ENCODE measurements at regions not wholly inside any gene's neighbourhood (a gene's known extent, or its start where the extent isn't known, plus 50 kb on each side); places are given as distances from the start of the nearest gene placed in this dataset.
A peak's percentile ranks its signal among the peaks of the same experiment; 100 is the strongest.

- Histone ChIP-seq H3K9me3 (no peaks in the 10 kb centered on the region), H3K27ac (peak overlapping the region; percentile 21 to 81 (median 74)), H3K4me3 (no peak overlapping the region), H3K27me3 (no peaks in the 10 kb centered on the region), H3K4me1 (peaks cover 0 to 62% (median 10%) of the 10 kb centered on the region in 3 donors), H3K36me3 (no peaks in the 10 kb centered on the region)
- intact Hi-C loops (cut with DNase I) = no loop called here
- TF ChIP-seq CTCF (IDR thresholded peaks at IDR 0.05) = no peak
- TF ChIP-seq POLR2A (IDR thresholded peaks at IDR 0.05) = no peak
- 65 to 71% methylated on average over 5 of the region's 5 CpGs for WGBS, 2 donors
- no peak for DNase-seq
These were observed 193.6 kb upstream of the IL12A start for GRCh38 chr3:159795042-159795441.

GRCh38 chr3:159795681-159796175 lies 192.9 kb upstream of the IL12A start:
- H3K36me3 ChIP-seq = no peaks in the 10 kb centered on the region
- no peaks in the 10 kb centered on the region for H3K27me3 ChIP-seq
- peaks cover 0 to 55% (median 6%) of the 10 kb centered on the region in 3 donors for H3K4me1 ChIP-seq
- intact Hi-C loops (cut with DNase I) = no loop called here
- H3K9me3 ChIP-seq = no peaks in the 10 kb centered on the region
- TF ChIP-seq POLR2A (IDR thresholded peaks at IDR 0.05) (no peak), CTCF (IDR thresholded peaks at IDR 0.05) (no peak)
- no peak overlapping the region for H3K4me3 ChIP-seq
- peak overlapping the region; percentile 22 to 81 (median 74) for H3K27ac ChIP-seq
- 80 to 84% methylated on average over 2 of the region's 2 CpGs for WGBS, 2 donors
- DNase-seq = no peak

- Histone ChIP-seq H3K27me3 (no peaks in the 10 kb centered on the region), H3K9me3 (no peaks in the 10 kb centered on the region), H3K36me3 (no peaks in the 10 kb centered on the region), H3K4me1 (peaks cover 0 to 53% (median 6%) of the 10 kb centered on the region in 3 donors), H3K27ac (peak overlapping the region in 3 of 4 donors; percentile 73 to 81 (median 75)), H3K4me3 (no peak overlapping the region)
- WGBS, 2 donors = 50 to 67% methylated on average over 5 of the region's 5 CpGs
- DNase-seq = no peak
- no peak for TF ChIP-seq CTCF (IDR thresholded peaks at IDR 0.05)
- TF ChIP-seq POLR2A (IDR thresholded peaks at IDR 0.05) = no peak
- intact Hi-C loops (cut with DNase I) = no loop called here
These were observed 192.4 kb upstream of the IL12A start for GRCh38 chr3:159796226-159796625.

DNA sequence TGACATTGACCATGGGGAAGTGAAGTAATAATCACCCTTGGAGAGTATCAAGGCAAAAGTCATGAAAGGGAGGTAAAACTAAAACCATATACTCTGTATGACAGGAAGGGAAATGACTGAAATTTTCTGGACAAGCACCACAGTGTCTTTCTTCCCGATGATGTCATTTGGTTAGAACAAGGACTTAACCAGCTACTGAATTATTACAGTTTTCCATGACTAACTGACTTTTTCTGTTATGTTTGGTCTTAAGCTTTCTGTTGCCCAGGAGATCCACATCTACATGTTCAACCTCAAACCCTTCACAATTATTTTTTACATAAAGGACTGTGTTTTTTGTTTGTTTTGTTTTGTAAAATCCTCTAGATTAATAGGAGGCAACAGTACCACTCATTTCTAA lies 191.9 kb upstream of the IL12A start:
- no peak for DNase-seq
- no peak for TF ChIP-seq POLR2A (IDR thresholded peaks at IDR 0.05)
- TF ChIP-seq CTCF (IDR thresholded peaks at IDR 0.05) = no peak
- no peak overlapping the region for H3K4me3 ChIP-seq
- H3K27ac ChIP-seq = peak overlapping the region in 3 of 4 donors; percentile 73 to 81 (median 75)
- no peaks in the 10 kb centered on the region for H3K9me3 ChIP-seq
- WGBS, 2 donors = 16 to 25% methylated on average over 1 of the region's 1 CpG
- H3K4me1 ChIP-seq = peaks cover 0 to 50% (median 6%) of the 10 kb centered on the region in 3 donors
- H3K27me3 ChIP-seq = no peaks in the 10 kb centered on the region
- intact Hi-C loops (cut with DNase I) = no loop called here
- H3K36me3 ChIP-seq = no peaks in the 10 kb centered on the region

GRCh38 chr3:159797771-159798170 lies 190.9 kb upstream of the IL12A start:
- Histone ChIP-seq H3K27ac (peak overlapping the region in 3 of 4 donors; percentile 42 to 75 (median 73)), H3K9me3 (no peaks in the 10 kb centered on the region), H3K27me3 (no peaks in the 10 kb centered on the region), H3K4me3 (no peak overlapping the region), H3K36me3 (no peaks in the 10 kb centered on the region), H3K4me1 (peaks cover 0 to 50% (median 6%) of the 10 kb centered on the region in 3 donors)
- DNase-seq = no peak
- no peak for TF ChIP-seq CTCF (IDR thresholded peaks at IDR 0.05)
- TF ChIP-seq POLR2A (IDR thresholded peaks at IDR 0.05) = no peak
- intact Hi-C loops (cut with DNase I) = no loop called here
